DMS153 (cell line): ENCODE measurements at regions not wholly inside any gene's neighbourhood (a gene's known extent, or its start where the extent isn't known, plus 50 kb on each side); places are given as distances from the start of the nearest gene placed in this dataset.

Source experiments
- DNase-seq: peaks from one replicate; lab custom pipeline; 2025; lab: John Stamatoyannopoulos, UW

DNA sequence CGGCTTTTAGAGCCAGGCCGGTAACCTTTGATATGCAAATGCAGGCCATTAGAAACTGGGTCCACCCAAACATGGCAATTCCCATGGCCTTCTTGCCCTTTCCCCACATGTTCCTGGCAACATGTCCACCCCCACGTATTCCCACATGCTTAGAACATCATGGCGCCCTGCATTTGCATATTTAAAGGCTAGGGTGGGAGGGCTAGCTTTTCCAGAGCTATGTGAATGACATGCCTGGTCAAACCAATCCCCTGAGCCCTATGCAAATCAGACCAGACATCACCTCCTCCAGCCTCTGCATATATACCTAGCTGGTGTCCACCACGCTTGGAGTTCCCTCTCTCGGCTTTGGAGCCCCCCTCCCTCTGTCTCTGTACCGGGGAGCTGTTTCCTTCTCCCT, 481.9 kb downstream of the CDH2 start:
- DNase-seq = no peak

DNA sequence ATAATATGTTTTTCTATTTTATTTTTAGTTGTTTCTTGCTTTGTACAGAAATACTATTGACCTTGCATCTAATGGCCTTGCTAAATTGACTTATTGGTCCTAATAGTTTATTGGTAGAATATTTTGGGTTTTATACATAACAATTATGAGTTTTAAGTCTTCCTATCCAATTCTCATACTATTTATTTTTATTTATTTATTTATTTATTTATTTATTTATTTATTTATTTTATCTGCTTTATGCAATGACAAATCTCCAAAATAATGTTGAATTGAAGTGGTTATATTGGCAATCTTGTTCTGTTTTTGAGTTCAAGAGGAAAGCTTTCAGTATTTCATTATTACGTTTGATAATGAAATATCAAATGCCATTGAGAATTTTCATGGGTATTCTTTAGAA, 488.3 kb downstream of the CDH2 start:
- no peak for DNase-seq

DNA sequence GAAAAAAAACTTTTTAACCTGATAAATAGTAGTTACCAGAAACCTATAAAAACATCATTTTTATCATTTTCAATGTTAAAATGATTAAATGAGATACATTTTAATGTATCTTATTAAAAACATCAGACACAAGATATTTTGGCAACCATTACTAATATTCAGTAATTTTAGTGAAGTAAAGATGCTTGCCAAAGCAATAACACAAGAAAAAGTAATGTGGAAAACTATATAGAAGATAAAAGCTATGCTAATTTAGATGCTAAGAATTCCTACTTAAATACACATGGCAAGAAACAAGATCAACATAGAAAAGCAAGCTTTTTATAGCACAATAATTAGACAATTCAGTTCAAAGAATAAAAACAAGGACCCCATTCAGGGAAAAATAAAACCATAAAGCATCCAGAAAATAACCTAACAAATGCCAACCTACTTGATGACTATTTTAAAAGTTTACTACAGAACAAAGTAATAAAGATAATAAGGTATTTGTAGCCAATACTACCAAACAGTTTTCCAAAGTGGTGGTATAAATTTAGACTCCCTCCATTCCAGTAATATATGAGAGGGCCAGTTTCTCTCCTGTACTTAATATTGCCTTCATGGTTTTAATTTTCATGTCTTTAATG, 489.5 kb downstream of the CDH2 start:
- no peak for DNase-seq

GRCh38 chr18:27685807-27686412, 491.0 kb downstream of the CDH2 start:
- DNase-seq = no peak

DNA sequence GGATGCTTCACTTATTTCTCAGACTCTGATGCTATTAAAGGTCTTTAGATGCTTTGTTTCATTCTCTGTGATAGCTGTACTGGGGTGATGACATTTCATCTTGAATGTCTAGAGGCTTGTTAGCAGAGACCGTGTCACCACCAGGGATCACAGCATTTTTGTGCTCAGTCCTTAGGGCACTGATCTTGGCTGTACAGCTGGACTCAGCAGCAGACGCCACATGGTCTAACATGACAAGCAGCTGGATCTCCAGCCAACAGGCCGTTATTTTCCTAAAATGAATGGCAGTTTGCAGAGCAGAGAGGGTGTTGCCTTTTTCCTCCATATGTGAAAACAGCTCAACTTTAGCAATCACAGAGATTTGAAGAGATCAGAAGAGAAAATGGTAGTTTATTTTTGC, 491.8 kb downstream of the CDH2 start:
- no peak for DNase-seq

- no peak for DNase-seq
Observed at GRCh38 chr18:27674411-27674810, 489.3 kb upstream of the CHST9 start.

DNA sequence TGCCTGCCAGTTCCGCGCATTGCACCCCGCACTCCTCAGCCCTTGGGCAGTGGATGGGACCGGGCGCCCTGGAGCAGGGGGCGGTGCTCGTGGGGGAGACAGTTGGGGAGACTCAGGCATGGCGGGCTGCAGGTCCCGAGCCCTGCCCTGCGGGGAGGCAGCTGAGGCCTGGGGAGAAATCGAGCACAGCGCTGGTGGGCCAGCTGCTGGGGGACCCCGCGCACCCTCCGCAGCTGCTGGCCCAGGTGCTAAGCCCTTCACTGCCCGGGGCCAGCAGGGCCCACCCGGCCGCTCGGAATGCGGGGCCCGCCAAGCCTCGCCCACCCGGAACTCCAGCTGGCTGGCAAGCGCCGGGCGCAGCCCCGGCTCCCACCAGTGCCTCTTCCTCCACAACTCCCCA, 488.8 kb upstream of the CHST9 start:
- DNase-seq = no peak

DNA sequence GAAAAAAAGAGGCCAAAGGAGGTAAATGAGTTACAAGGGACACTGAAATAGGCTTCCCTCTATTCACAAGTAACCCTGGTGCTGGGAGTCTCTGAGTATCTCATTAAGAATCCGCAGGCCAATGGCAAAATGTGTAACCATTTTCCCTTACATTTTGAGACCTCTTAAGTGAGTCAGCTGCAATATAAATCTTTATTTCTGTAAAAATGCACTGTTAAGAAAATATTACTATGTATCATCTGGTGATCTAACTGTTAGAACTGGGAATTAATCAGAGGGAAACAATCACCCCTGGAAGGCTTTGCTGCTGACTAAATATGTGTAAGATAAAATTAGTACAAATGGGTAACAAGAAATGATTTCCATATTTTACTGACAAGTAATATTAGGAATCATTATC, 483.1 kb upstream of the CHST9 start:
- DNase-seq = no peak

- no peak for DNase-seq
Observed at GRCh38 chr18:27667064-27667463, 482.0 kb upstream of the CHST9 start.

DNA sequence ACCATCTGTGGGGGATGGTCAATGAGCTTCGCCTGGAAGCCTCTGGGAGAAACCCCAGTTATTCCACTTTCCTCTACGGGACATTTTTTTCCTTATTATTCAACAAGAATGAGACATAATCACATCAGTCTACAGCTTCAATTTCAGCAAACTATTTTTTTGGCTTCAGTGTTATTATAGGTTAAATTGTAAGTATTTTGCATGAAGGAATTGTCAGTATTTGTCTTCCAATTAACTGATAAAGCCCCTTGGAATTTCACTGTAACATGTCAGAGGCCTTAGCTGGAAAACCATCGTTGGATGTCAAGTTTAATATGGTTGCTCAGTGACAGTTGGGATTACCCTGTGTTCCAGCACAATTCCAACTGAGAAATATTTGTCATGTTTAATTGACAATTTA, 480.9 kb upstream of the CHST9 start:
- DNase-seq = no peak

GRCh38 chr18:27665264-27665799, 480.2 kb upstream of the CHST9 start:
- DNase-seq = no peak

- no peak for DNase-seq
Observed at GRCh38 chr18:27662949-27663348, 477.8 kb upstream of the CHST9 start.

DNA sequence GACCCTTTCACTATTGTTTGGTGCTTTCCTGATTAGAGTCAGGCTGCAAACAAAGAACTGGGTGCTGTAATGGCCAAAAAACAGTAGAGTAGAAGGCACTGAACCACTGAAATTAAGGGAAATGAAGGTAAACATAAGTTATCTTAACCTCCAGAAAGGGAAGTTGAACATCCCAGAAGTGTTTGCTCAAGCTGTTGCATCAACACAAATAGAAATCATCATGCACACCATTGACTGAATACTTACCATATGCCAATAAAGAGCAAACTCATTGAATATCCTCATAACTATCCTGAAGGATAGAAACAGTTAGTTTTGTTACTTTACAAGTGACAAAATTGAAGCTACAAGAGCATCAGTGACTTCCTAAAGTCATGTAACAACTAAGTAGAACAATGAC, 477.4 kb upstream of the CHST9 start:
- no peak for DNase-seq

- no peak for DNase-seq
Observed at GRCh38 chr18:27661320-27662018, 476.4 kb upstream of the CHST9 start.

GRCh38 chr18:27656905-27657304, 471.8 kb upstream of the CHST9 start:
- DNase-seq = no peak

- DNase-seq = no peak
Observed at GRCh38 chr18:27656167-27656778, 471.2 kb upstream of the CHST9 start.

DNA sequence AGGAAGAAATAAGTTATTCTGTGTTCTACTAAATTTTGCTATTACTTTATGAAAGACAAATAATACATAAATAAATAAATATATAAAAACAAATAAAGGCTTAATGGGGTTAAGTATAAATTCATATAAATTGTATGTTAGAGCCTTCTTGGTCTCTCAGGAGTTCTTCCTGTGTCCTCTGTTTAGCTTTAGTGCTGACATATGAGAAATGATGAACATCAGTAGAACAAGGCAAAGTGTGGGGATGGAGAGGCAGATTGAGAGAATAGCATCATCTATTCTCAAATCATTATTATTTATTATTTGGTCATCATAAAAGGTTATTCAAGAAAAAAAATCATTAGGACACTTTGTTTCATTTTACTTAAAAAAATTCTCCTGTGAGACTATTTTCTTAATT, 468.1 kb upstream of the CHST9 start:
- no peak for DNase-seq

DNA sequence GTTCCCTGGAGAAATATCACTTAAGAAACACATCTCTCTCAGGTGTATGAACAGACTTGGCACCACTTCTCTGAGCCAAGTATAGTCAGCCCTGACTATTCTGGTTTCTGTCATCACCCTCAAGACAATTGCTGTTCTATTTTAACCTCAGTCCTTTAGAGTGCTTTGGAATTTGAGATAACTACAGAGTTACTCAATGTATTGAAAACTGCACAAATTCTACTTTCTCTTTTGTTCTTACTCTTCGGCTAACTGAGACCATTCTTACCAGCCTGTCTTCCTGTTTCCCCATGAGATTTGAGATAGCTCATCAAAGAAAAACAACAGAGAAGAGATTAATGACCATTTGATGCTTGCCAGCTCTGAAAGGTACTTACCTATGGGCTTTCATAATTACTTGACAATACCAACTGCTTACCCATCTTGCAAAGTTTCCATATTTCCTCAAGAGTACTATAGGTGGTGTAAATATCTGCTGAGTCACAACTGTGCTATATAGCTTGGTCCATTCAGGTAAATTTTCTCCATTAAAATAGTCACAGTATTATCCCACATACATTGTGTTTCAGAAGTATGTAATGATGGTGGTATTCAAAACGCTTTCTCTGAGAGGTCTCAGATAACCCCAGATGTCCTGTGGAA, 467.5 kb upstream of the CHST9 start:
- DNase-seq = no peak

GRCh38 chr18:27649621-27650020, 464.5 kb upstream of the CHST9 start:
- no peak for DNase-seq

DNA sequence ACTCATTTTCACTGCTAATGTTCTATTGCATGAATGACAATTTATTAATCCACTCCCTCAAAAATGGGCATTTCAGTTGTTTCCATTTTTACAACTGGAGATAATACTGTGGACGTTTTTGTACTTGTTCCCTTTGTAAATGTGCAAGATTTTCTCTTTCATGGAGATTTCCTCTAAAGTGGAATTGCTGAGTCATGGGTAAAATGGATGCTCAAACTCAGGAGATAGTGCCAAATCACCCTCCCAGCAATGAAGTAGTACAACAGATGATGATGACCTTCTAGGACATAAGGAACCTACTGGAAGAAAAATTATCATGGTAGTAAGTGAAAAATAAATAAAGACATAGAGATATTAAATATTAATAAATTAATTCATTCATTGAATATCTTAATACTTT, 460.8 kb upstream of the CHST9 start:
- no peak for DNase-seq

DNA sequence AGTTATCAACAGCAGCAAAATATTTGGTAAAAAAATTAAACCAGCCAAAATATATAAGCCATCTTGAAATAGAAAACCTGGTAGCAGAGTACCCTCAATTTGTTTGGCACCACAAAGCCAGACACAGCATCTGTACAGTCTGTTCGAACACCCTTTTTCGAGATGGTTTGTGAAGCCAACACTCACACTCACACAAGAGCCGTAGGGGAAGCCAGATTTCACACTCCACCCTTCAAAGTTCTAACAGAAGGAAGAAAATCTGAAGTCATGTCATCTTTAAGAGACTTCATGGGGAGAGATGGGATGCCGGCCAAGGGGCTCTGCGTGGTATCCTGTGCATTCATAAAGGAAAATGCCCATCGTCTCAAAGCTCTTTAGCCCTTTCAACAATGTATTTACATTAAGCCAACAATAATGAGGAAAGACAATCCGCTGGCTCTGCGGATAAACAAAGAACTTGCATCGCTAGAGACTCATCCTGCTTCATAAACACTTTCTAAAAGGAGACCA, 451.5 kb upstream of the CHST9 start:
- DNase-seq = no peak

- DNase-seq = no peak
Observed at GRCh38 chr18:27632706-27633105, 447.6 kb upstream of the CHST9 start.
